ENCODE measurements at regions not wholly inside any gene's neighbourhood (a gene's known extent, or its start where the extent isn't known, plus 50 kb on each side); places are given as distances from the start of the nearest gene placed in this dataset.

- no peak for TF ChIP-seq CTCF (IDR thresholded peaks at IDR 0.05; ENCODE audit: control insufficient read depth, insufficient read depth, low read depth, low read length, missing control alignments)
- no peak for DNase-seq (ENCODE audit: low read depth)
These were observed 121.7 kb upstream of the MLIP start for GRCh38 chr6:53989504-53989903.

GRCh38 chr6:53992522-53992921 is 118.7 kb upstream of the MLIP start:
- TF ChIP-seq CTCF (IDR thresholded peaks at IDR 0.05; ENCODE audit: control insufficient read depth, insufficient read depth, low read depth, low read length, missing control alignments) = no peak
- no peak for DNase-seq (ENCODE audit: low read depth)
- H3K4me3 ChIP-seq (ENCODE audit: control insufficient read depth, low read depth, low read length) = no peak overlapping the region

More at GRCh38 chr6:53989504-53989903, 121.7 kb upstream of the MLIP start:
- no peak overlapping the region for H3K4me3 ChIP-seq (ENCODE audit: control insufficient read depth, low read depth, low read length)

GRCh38 chr6:53994201-53994600 is 117.0 kb upstream of the MLIP start:
- TF ChIP-seq CTCF (IDR thresholded peaks at IDR 0.05; ENCODE audit: control insufficient read depth, insufficient read depth, low read depth, low read length, missing control alignments) = no peak
- no peak overlapping the region for H3K4me3 ChIP-seq (ENCODE audit: control insufficient read depth, low read depth, low read length)
- no peak for DNase-seq (ENCODE audit: low read depth)

- no peak for TF ChIP-seq CTCF (IDR thresholded peaks at IDR 0.05; ENCODE audit: control insufficient read depth, insufficient read depth, low read depth, low read length, missing control alignments)
- H3K4me3 ChIP-seq (ENCODE audit: control insufficient read depth, low read depth, low read length) = no peak overlapping the region
- DNase-seq (ENCODE audit: low read depth) = no peak
These were observed 115.3 kb upstream of the MLIP start for GRCh38 chr6:53995935-53996334.

- TF ChIP-seq CTCF (IDR thresholded peaks at IDR 0.05; ENCODE audit: control insufficient read depth, insufficient read depth, low read depth, low read length, missing control alignments) = no peak
- no peak overlapping the region for H3K4me3 ChIP-seq (ENCODE audit: control insufficient read depth, low read depth, low read length)
- no peak for DNase-seq (ENCODE audit: low read depth)
These were observed 112.9 kb upstream of the MLIP start for GRCh38 chr6:53998303-53998702.

DNA sequence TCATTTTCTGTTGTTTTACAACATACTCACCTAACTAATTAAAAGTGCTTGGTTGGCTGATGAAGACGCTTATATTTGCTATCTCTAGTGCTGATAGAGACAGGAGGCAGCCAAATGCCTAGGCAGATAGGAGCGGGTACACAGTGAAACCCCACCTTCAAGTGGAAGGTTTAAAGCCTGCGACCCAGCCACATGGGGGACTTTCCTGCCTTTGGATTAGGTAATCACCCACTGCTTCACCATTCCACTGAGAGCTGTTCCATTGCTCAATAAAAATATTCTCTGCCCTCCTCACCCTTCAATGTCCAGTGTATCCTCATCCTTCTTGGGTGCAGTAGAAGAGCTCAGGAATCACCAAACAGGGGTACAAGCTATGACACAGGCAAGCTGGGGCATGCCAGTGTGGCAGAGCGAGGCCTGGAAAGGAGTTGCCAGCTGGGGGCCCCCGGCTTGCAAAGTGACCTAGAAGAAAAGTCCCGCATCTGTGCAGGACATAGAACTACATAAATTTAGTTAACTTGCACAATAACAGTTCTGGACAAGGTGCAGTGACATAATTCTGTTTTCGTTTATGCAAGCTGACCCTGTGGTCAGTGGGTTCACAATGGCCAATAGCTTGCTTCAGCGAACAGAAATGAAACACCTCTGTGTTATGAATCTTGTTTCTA is 112.0 kb upstream of the MLIP start:
- no peak for TF ChIP-seq CTCF (IDR thresholded peaks at IDR 0.05; ENCODE audit: control insufficient read depth, insufficient read depth, low read depth, low read length, missing control alignments)
- no peak overlapping the region for H3K4me3 ChIP-seq (ENCODE audit: control insufficient read depth, low read depth, low read length)
- DNase-seq (ENCODE audit: low read depth) = no peak
